ENCODE measurements at regions not wholly inside any gene's neighbourhood (a gene's known extent, or its start where the extent isn't known, plus 50 kb on each side); places are given as distances from the start of the nearest gene placed in this dataset.

GRCh38 chr22:49370627-49371301 lies 456.9 kb downstream of the BRD1 start:
- no peak for DNase-seq (ENCODE audit: low read depth, low spot score)
- H3K36me3 ChIP-seq (ENCODE audit: insufficient read depth, low read length) = no peaks in the 10 kb centered on the region
- H3K9ac ChIP-seq (ENCODE audit: insufficient read length) = no peak overlapping the region
- no peak overlapping the region for H3K4me3 ChIP-seq
- no peak overlapping the region for H3K27ac ChIP-seq
- TF ChIP-seq EZH2 (IDR thresholded peaks at IDR 0.05) (no peak), FOXP2 (optimal IDR thresholded peaks at IDR 0.05; ENCODE audit: control extremely low read depth, extremely low read length, insufficient read depth) (no peak), POLR2AphosphoS5 (IDR thresholded peaks at IDR 0.05; ENCODE audit: borderline replicate concordance, low read depth, low read length) (no peak)
- H3K9me3 ChIP-seq (ENCODE audit: low read depth, low read length) = no peaks in the 10 kb centered on the region

DNA sequence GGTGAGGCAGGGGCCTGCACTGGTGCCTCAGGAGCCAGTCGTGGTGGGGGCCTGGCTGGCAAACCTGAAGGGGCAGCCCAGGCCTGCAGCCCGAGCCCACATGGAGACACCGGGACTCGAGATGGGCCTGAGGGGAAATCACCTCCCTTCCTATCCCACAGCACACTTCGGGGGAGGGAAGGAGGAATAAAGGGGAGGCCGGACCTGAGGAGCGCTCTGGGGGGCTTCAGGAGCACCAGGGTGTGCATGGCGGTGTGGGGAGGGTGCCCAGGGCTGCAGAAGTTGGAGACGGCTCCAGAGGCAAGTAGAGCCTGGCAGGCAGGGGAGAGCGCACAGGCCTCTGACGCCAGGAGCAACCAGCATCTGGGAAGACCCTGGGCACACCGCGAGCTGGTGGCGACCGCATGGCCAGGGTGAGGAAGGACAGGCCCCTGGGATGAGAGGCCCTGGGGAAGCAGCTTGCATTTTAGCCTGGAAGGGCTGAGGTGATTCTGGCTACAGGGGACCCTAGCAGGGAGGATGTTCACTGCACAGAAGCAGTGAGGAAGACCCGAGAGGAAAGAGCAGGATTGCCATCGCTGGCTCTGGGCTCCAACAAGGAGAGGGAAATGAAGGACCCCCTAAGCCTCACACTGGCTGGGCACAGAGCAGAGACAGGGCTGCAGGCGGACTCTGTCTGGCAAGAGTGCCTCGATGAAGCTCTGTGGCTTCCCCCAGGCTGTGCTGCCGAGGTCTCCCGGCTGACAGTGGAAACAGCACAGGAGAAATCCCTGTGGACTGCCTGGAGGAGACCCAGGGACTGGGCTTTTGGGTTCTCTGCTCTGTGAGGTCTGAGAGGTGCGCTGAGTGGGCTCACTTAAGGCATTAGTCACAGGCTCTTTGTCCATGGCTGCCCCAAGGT lies 457.7 kb downstream of the BRD1 start:
- no peak overlapping the region for H3K27ac ChIP-seq
- TF ChIP-seq EZH2 (IDR thresholded peaks at IDR 0.05) (no peak), POLR2AphosphoS5 (IDR thresholded peaks at IDR 0.05; ENCODE audit: borderline replicate concordance, low read depth, low read length) (no peak), FOXP2 (optimal IDR thresholded peaks at IDR 0.05; ENCODE audit: control extremely low read depth, extremely low read length, insufficient read depth) (no peak)
- H3K9me3 ChIP-seq (ENCODE audit: low read depth, low read length) = no peaks in the 10 kb centered on the region
- no peaks in the 10 kb centered on the region for H3K36me3 ChIP-seq (ENCODE audit: insufficient read depth, low read length)
- DNase-seq (ENCODE audit: low read depth, low spot score) = no peak
- no peak overlapping the region for H3K4me3 ChIP-seq
- no peak overlapping the region for H3K9ac ChIP-seq (ENCODE audit: insufficient read length)

- Histone ChIP-seq H3K9ac (ENCODE audit: insufficient read length) (no peak overlapping the region), H3K4me3 (no peak overlapping the region), H3K9me3 (ENCODE audit: low read depth, low read length) (no peaks in the 10 kb centered on the region), H3K36me3 (ENCODE audit: insufficient read depth, low read length) (no peaks in the 10 kb centered on the region), H3K27ac (no peak overlapping the region)
- no peak for TF ChIP-seq FOXP2 (optimal IDR thresholded peaks at IDR 0.05; ENCODE audit: control extremely low read depth, extremely low read length, insufficient read depth)
- no peak for TF ChIP-seq EZH2 (IDR thresholded peaks at IDR 0.05)
- no peak for TF ChIP-seq POLR2AphosphoS5 (IDR thresholded peaks at IDR 0.05; ENCODE audit: borderline replicate concordance, low read depth, low read length)
- no peak for DNase-seq (ENCODE audit: low read depth, low spot score)
Observed at GRCh38 chr22:49368976-49369725, 458.5 kb downstream of the BRD1 start.

- no peaks in the 10 kb centered on the region for H3K36me3 ChIP-seq (ENCODE audit: insufficient read depth, low read length)
- TF ChIP-seq FOXP2 (optimal IDR thresholded peaks at IDR 0.05; ENCODE audit: control extremely low read depth, extremely low read length, insufficient read depth) (no peak), EZH2 (IDR thresholded peaks at IDR 0.05) (no peak), POLR2AphosphoS5 (IDR thresholded peaks at IDR 0.05; ENCODE audit: borderline replicate concordance, low read depth, low read length) (no peak)
- DNase-seq (ENCODE audit: low read depth, low spot score) = no peak
- H3K27ac ChIP-seq = no peak overlapping the region
- H3K9me3 ChIP-seq (ENCODE audit: low read depth, low read length) = no peaks in the 10 kb centered on the region
- no peak overlapping the region for H3K9ac ChIP-seq (ENCODE audit: insufficient read length)
- H3K4me3 ChIP-seq = no peak overlapping the region
Observed at GRCh38 chr22:49368221-49368975, 459.3 kb downstream of the BRD1 start.

DNA sequence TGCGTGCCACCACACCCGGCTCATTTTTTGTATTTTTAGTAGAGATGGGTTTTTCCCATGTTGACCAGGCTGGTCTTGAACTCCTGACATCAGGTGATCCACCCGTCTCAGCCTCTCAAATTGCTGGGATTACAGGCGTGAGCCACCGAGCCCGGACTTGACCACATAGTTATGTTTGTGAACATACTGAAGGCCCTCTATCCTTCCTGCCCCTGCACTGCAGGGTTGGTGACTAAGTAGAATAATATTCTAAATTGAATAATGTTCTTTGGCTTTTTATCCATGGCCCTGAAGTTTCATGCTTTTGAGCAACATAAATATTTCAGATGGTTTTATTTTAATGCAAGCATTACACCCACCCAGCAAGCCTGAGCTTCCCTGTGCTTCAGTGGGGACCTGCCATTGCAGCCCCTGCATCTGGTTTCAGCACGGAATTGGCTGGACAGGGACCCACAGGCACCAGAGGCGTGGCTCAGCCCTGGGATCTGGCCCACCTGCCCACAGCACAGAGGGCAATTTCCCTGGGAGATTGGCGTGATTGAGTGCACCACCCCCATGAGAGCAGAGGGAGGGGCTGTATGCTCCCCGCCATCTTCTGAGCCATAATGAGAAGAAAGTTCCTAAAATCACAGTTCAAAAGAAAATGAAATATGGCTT lies 460.5 kb downstream of the BRD1 start:
- Histone ChIP-seq H3K4me3 (no peak overlapping the region), H3K9ac (ENCODE audit: insufficient read length) (no peak overlapping the region), H3K9me3 (ENCODE audit: low read depth, low read length) (no peaks in the 10 kb centered on the region), H3K27ac (no peak overlapping the region), H3K36me3 (ENCODE audit: insufficient read depth, low read length) (no peaks in the 10 kb centered on the region)
- DNase-seq (ENCODE audit: low read depth, low spot score) = no peak
- no peak for TF ChIP-seq EZH2 (IDR thresholded peaks at IDR 0.05)
- TF ChIP-seq POLR2AphosphoS5 (IDR thresholded peaks at IDR 0.05; ENCODE audit: borderline replicate concordance, low read depth, low read length) = no peak
- no peak for TF ChIP-seq FOXP2 (optimal IDR thresholded peaks at IDR 0.05; ENCODE audit: control extremely low read depth, extremely low read length, insufficient read depth)

DNA sequence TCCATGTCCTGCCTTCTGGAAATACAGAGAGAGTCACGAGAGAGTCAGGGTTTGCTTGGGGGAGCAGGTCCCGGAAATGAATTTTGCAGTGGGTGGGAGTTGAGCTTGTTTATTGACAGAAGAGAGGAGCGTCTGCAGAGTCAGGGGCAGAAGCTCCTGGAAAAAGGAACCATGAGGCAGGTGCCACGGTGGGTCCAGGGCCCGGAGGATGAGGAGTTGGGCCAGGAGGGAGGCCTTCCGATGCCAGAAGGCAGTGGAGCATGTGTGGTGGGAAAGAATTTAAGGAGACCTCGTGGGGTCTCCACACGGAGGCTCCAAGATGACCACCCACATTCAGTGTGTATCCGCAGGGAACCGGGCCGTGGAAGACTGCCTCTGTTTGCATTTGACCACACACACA lies 461.2 kb downstream of the BRD1 start:
- DNase-seq (ENCODE audit: low read depth, low spot score) = no peak
- Histone ChIP-seq H3K4me3 (no peak overlapping the region), H3K9ac (ENCODE audit: insufficient read length) (no peak overlapping the region), H3K9me3 (ENCODE audit: low read depth, low read length) (no peaks in the 10 kb centered on the region), H3K27ac (no peak overlapping the region), H3K36me3 (ENCODE audit: insufficient read depth, low read length) (no peaks in the 10 kb centered on the region)
- TF ChIP-seq EZH2 (IDR thresholded peaks at IDR 0.05) (no peak), FOXP2 (optimal IDR thresholded peaks at IDR 0.05; ENCODE audit: control extremely low read depth, extremely low read length, insufficient read depth) (no peak), POLR2AphosphoS5 (IDR thresholded peaks at IDR 0.05; ENCODE audit: borderline replicate concordance, low read depth, low read length) (no peak)

DNA sequence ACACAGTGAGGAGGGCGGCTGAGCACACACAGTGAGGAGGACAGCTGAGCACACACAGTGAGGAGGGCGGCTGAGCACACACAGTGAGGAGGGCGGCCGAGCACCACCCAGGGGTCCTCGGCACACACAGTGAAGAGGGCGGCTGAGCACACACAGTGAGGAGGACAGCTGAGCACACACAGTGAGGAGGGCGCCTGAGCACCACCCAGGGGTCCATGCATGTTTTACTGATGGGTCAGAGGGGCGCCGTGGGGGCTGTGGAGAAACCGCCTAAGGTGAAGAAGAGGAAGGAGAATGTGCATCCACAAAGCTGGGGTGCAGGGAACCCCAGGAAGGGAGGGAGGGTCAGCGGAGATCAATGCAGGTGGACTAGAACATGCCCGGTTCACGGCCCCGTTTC lies 461.8 kb downstream of the BRD1 start:
- H3K27ac ChIP-seq = no peak overlapping the region
- DNase-seq (ENCODE audit: low read depth, low spot score) = no peak
- H3K36me3 ChIP-seq (ENCODE audit: insufficient read depth, low read length) = no peaks in the 10 kb centered on the region
- H3K9me3 ChIP-seq (ENCODE audit: low read depth, low read length) = no peaks in the 10 kb centered on the region
- no peak overlapping the region for H3K4me3 ChIP-seq
- no peak overlapping the region for H3K9ac ChIP-seq (ENCODE audit: insufficient read length)
- TF ChIP-seq POLR2AphosphoS5 (IDR thresholded peaks at IDR 0.05; ENCODE audit: borderline replicate concordance, low read depth, low read length) (no peak), EZH2 (IDR thresholded peaks at IDR 0.05) (no peak), FOXP2 (optimal IDR thresholded peaks at IDR 0.05; ENCODE audit: control extremely low read depth, extremely low read length, insufficient read depth) (no peak)
